GM12865 (cell line): ENCODE measurements at regions not wholly inside any gene's neighbourhood (a gene's known extent, or its start where the extent isn't known, plus 50 kb on each side); places are given as distances from the start of the nearest gene placed in this dataset.

ENCODE experiments used
- DNase-seq: peaks from one replicate; pipeline ENCODE4 v3.0.0; 2010; ENCODE audit warnings: low read depth
- H3K4me3 ChIP-seq: 2 replicates; pipeline ENCODE4 v1.5.1; 2011; ENCODE audit warnings: mild to moderate bottlenecking, low read depth, low read length, control low read depth
- CTCF ChIP-seq: IDR thresholded peaks from 2 replicates; pipeline ENCODE4 v1.5.1; 2011; ENCODE audit warnings: low read length, control low read depth, low read depth, inconsistent platforms; ENCODE audit not compliant: insufficient read depth; ENCODE audit errors: missing control alignments

DNA sequence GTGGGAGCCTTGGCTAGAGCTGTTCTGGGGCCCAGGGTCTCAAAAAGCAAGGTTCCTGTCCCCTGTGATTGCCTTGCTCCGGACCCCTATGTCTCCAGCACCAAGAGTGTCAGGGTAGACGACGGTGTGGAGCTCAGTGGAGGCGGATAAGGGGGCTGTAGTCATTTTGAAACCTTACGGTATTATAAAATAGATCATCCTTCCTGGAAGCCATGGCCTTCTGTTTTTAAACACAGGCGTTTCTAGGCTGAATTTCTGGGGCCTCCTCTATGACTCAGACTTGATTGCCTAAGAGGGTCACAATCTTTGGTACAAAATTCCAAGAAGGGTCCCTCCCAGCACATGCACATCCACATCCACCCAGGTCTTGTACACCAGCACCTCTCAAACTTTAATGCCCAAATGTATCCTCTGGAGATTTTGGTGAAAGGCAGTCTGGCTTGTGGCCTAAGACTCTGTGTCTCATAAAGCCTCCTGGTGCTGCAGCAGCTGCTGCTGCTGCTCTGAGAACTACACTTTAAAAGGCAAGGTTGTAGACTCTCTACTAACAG, 70.5 kb upstream of the XCR1 start:
- H3K4me3 ChIP-seq, result peak overlapping the region; percentile 16
- no peak for TF ChIP-seq CTCF
- peak; percentile 77 for DNase-seq

GRCh38 chr3:46096781-46097180, 69.5 kb upstream of the XCR1 start:
- no peak for TF ChIP-seq CTCF
- no peak overlapping the region for H3K4me3 ChIP-seq
- DNase-seq, result no peak

- H3K4me3 ChIP-seq, result no peak overlapping the region
- no peak for TF ChIP-seq CTCF
- DNase-seq, result no peak
These were observed 69.1 kb upstream of the XCR1 start for GRCh38 chr3:46096336-46096735.

GRCh38 chr3:46095307-46095706, 68.0 kb upstream of the XCR1 start:
- no peak for TF ChIP-seq CTCF
- DNase-seq, result peak; percentile 83
- H3K4me3 ChIP-seq, result no peak overlapping the region

- no peak overlapping the region for H3K4me3 ChIP-seq
- TF ChIP-seq CTCF, result no peak
- no peak for DNase-seq
These were observed 67.2 kb upstream of the XCR1 start for GRCh38 chr3:46094506-46094905.

GRCh38 chr3:46093966-46094365, 66.7 kb upstream of the XCR1 start:
- no peak for DNase-seq
- no peak overlapping the region for H3K4me3 ChIP-seq
- no peak for TF ChIP-seq CTCF

- no peak for TF ChIP-seq CTCF
- H3K4me3 ChIP-seq, result no peak overlapping the region
- DNase-seq, result no peak
These were observed 66.2 kb upstream of the XCR1 start for GRCh38 chr3:46093327-46093942.
